ENCODE measurements at regions not wholly inside any gene's neighbourhood (a gene's known extent, or its start where the extent isn't known, plus 50 kb on each side); places are given as distances from the start of the nearest gene placed in this dataset.

GRCh38 chr13:67308004-67308772 lies 78.1 kb upstream of the PCDH9 start:
- H3K27ac Mint-ChIP-seq (ENCODE audit: unreplicated experiment) = no peak overlapping the region

GRCh38 chr13:67306742-67307141 lies 76.6 kb upstream of the PCDH9 start:
- TF ChIP-seq, protein P1, sequence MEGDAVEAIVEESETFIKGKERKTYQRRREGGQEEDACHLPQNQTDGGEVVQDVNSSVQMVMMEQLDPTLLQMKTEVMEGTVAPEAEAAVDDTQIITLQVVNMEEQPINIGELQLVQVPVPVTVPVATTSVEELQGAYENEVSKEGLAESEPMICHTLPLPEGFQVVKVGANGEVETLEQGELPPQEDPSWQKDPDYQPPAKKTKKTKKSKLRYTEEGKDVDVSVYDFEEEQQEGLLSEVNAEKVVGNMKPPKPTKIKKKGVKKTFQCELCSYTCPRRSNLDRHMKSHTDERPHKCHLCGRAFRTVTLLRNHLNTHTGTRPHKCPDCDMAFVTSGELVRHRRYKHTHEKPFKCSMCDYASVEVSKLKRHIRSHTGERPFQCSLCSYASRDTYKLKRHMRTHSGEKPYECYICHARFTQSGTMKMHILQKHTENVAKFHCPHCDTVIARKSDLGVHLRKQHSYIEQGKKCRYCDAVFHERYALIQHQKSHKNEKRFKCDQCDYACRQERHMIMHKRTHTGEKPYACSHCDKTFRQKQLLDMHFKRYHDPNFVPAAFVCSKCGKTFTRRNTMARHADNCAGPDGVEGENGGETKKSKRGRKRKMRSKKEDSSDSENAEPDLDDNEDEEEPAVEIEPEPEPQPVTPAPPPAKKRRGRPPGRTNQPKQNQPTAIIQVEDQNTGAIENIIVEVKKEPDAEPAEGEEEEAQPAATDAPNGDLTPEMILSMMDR (IDR thresholded peaks at IDR 0.05; ENCODE audit: insufficient read depth in 1 of 2, low read depth in 1 of 2, low read length in 1 of 2, severe bottlenecking in 1 of 2, unreplicated experiment in 1 of 2) = no peak
- no peaks in the 10 kb centered on the region for H3K27me3 ChIP-seq (replicated peaks; ENCODE audit: control insufficient read depth, insufficient read depth, low read length)
- H3K36me3 ChIP-seq (ENCODE audit: control insufficient read depth, insufficient read depth, low read length) = no peaks in the 10 kb centered on the region
- intact Hi-C loops (cut with micrococcal nuclease; ENCODE audit: unreplicated experiment) = no loop called here
- H3K36me3 Mint-ChIP-seq (ENCODE audit: insufficient read depth, unreplicated experiment) = no peaks in the 10 kb centered on the region
- no peaks in the 10 kb centered on the region for H3K9me3 ChIP-seq
- H3K4me1 ChIP-seq = no peaks in the 10 kb centered on the region
- no peaks in the 10 kb centered on the region for H3K9me3 Mint-ChIP-seq (ENCODE audit: unreplicated experiment)
- no peaks in the 10 kb centered on the region for H3K4me1 Mint-ChIP-seq (ENCODE audit: low read depth, unreplicated experiment)
- no peak overlapping the region for H3K4me3 Mint-ChIP-seq (ENCODE audit: unreplicated experiment)
- POLR2A ChIA-PET = no interaction called here
- CTCF ChIA-PET = no interaction called here
- no peak for DNase-seq
- no TSS peak for BruUV-seq (replicated peaks)
- no peak overlapping the region for H3K4me3 ChIP-seq (ENCODE audit: low read depth, low read length)
- no peak overlapping the region for H3K27ac Mint-ChIP-seq (ENCODE audit: unreplicated experiment)
- no peaks in the 10 kb centered on the region for H3K27me3 Mint-ChIP-seq (ENCODE audit: insufficient read depth, unreplicated experiment)

More at GRCh38 chr13:67308004-67308772, 78.1 kb upstream of the PCDH9 start:
- H3K9me3 ChIP-seq = no peaks in the 10 kb centered on the region
- intact Hi-C loops (cut with micrococcal nuclease; ENCODE audit: unreplicated experiment) = no loop called here
- no peaks in the 10 kb centered on the region for H3K27me3 Mint-ChIP-seq (ENCODE audit: insufficient read depth, unreplicated experiment)
- no peaks in the 10 kb centered on the region for H3K4me1 ChIP-seq
- H3K4me3 ChIP-seq (ENCODE audit: low read depth, low read length) = no peak overlapping the region
- no peaks in the 10 kb centered on the region for H3K27me3 ChIP-seq (replicated peaks; ENCODE audit: control insufficient read depth, insufficient read depth, low read length)
- ChIA-PET CTCF (no interaction called here), POLR2A (no interaction called here)
- no TSS peak for BruUV-seq (replicated peaks)
- H3K9me3 Mint-ChIP-seq (ENCODE audit: unreplicated experiment) = no peaks in the 10 kb centered on the region
- no peaks in the 10 kb centered on the region for H3K36me3 Mint-ChIP-seq (ENCODE audit: insufficient read depth, unreplicated experiment)
- H3K36me3 ChIP-seq (ENCODE audit: control insufficient read depth, insufficient read depth, low read length) = no peaks in the 10 kb centered on the region
- H3K4me3 Mint-ChIP-seq (ENCODE audit: unreplicated experiment) = no peak overlapping the region
- no peak for DNase-seq
- TF ChIP-seq, protein P1 (IDR thresholded peaks at IDR 0.05; ENCODE audit: insufficient read depth in 1 of 2, low read depth in 1 of 2, low read length in 1 of 2, severe bottlenecking in 1 of 2, unreplicated experiment in 1 of 2) = no peak
- H3K4me1 Mint-ChIP-seq (ENCODE audit: low read depth, unreplicated experiment) = no peaks in the 10 kb centered on the region

GRCh38 chr13:67303661-67304333 lies 73.7 kb upstream of the PCDH9 start:
- no peaks in the 10 kb centered on the region for H3K9me3 ChIP-seq
- no peaks in the 10 kb centered on the region for H3K36me3 ChIP-seq (ENCODE audit: control insufficient read depth, insufficient read depth, low read length)
- CTCF ChIA-PET = no interaction called here
- H3K27ac Mint-ChIP-seq (ENCODE audit: unreplicated experiment) = no peak overlapping the region
- no peak overlapping the region for H3K4me3 Mint-ChIP-seq (ENCODE audit: unreplicated experiment)
- no TSS peak for BruUV-seq (replicated peaks)
- H3K36me3 Mint-ChIP-seq (ENCODE audit: insufficient read depth, unreplicated experiment) = no peaks in the 10 kb centered on the region
- H3K9me3 Mint-ChIP-seq (ENCODE audit: unreplicated experiment) = no peaks in the 10 kb centered on the region
- intact Hi-C loops (cut with micrococcal nuclease; ENCODE audit: unreplicated experiment) = no loop called here
- no peaks in the 10 kb centered on the region for H3K27me3 ChIP-seq (replicated peaks; ENCODE audit: control insufficient read depth, insufficient read depth, low read length)
- DNase-seq = no peak
- TF ChIP-seq, protein P1 (IDR thresholded peaks at IDR 0.05; ENCODE audit: insufficient read depth in 1 of 2, low read depth in 1 of 2, low read length in 1 of 2, severe bottlenecking in 1 of 2, unreplicated experiment in 1 of 2) = no peak
- H3K27me3 Mint-ChIP-seq (ENCODE audit: insufficient read depth, unreplicated experiment) = no peaks in the 10 kb centered on the region
- POLR2A ChIA-PET = no interaction called here
- H3K4me1 ChIP-seq = no peaks in the 10 kb centered on the region
- H3K4me1 Mint-ChIP-seq (ENCODE audit: low read depth, unreplicated experiment) = no peaks in the 10 kb centered on the region
- H3K4me3 ChIP-seq (ENCODE audit: low read depth, low read length) = no peak overlapping the region

Data from Caco-2 (cell line).